ENCODE measurements at regions not wholly inside any gene's neighbourhood (a gene's known extent, or its start where the extent isn't known, plus 50 kb on each side); places are given as distances from the start of the nearest gene placed in this dataset.
A peak's percentile ranks its signal among the peaks of the same experiment; 100 is the strongest.
"Not testable (repeated sequence)": the region's sequence is repeated elsewhere in the genome, so short reads cannot be mapped to it uniquely, and the experiment has no call there.

- TF ChIP-seq, protein P1, sequence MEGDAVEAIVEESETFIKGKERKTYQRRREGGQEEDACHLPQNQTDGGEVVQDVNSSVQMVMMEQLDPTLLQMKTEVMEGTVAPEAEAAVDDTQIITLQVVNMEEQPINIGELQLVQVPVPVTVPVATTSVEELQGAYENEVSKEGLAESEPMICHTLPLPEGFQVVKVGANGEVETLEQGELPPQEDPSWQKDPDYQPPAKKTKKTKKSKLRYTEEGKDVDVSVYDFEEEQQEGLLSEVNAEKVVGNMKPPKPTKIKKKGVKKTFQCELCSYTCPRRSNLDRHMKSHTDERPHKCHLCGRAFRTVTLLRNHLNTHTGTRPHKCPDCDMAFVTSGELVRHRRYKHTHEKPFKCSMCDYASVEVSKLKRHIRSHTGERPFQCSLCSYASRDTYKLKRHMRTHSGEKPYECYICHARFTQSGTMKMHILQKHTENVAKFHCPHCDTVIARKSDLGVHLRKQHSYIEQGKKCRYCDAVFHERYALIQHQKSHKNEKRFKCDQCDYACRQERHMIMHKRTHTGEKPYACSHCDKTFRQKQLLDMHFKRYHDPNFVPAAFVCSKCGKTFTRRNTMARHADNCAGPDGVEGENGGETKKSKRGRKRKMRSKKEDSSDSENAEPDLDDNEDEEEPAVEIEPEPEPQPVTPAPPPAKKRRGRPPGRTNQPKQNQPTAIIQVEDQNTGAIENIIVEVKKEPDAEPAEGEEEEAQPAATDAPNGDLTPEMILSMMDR (IDR thresholded peaks at IDR 0.05; ENCODE audit: insufficient read depth, low read depth, low read length, missing control alignments), result no peak
- no peak for DNase-seq (ENCODE audit: low read depth)
- no peak overlapping the region for H3K4me3 ChIP-seq (ENCODE audit: low read length)
Measured at GRCh38 chr4:164224871-164225270, 529.1 kb upstream of the SMIM31 start.

DNA sequence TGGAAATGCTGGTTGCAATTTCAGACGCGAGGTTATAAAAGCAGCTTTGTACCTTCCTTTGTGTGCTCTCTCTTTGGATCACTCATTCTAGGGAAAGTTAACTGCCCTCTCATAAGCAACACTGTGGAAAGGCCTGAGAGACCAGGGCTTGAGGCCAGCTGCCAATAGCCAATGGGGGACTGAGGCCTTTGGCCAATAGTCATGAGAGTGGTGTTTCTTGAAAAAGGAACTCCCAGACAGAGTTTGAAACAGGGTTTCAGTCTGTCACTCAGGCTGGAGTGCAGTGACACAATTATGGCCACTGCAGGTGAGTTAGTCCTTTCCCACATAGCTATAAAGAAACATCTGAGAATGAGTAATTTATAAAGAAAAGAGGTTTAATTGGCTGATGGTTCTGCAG is 524.7 kb upstream of the SMIM31 start:
- DNase-seq (ENCODE audit: low read depth), result no peak
- H3K4me3 ChIP-seq (ENCODE audit: low read length), result no peak overlapping the region
- TF ChIP-seq, protein P1 (IDR thresholded peaks at IDR 0.05; ENCODE audit: insufficient read depth, low read depth, low read length, missing control alignments), result no peak

DNA sequence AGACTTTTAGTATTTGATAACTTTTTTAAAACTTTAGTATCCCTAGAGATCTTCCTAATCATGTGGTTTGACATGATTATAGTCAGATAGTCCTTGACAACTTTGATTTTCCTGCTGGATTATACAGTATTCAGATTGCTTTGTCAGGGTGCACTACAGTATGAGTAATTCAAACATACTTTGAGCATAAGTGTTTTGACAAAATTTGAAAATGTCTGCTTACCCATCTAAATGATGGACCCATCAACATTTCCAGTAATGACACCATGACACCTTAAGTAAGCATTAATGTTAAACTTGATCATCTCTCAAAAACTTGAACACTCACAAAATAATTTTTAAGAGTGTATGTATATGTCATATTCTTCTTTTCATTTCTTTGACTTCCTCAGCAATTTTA is 514.5 kb upstream of the SMIM31 start:
- TF ChIP-seq, protein P1 (IDR thresholded peaks at IDR 0.05; ENCODE audit: insufficient read depth, low read depth, low read length, missing control alignments), result no peak
- DNase-seq (ENCODE audit: low read depth), result no peak
- H3K4me3 ChIP-seq (ENCODE audit: low read length), result no peak overlapping the region

DNA sequence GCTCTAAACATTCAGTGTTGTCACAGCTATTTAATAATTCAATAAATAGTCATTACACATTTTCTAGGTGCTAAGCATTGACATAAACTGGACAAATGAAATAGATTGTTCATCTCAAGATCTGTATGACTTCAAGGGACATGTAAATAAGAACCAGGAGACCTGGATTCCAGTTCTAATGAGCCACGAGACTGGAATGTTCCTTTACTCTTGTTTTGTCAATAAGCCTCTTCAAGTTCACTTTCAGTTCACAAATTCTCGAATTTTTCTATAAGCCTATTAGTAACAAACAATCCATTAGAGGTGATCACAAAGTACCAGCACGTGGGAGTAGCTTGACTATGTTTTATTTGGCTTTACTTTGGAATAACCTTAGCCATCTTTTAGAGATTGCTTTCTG is 514.0 kb upstream of the SMIM31 start:
- peak; percentile 14 for DNase-seq (ENCODE audit: low read depth)
- no peak overlapping the region for H3K4me3 ChIP-seq (ENCODE audit: low read length)
- TF ChIP-seq, protein P1 (IDR thresholded peaks at IDR 0.05; ENCODE audit: insufficient read depth, low read depth, low read length, missing control alignments), result no peak

DNA sequence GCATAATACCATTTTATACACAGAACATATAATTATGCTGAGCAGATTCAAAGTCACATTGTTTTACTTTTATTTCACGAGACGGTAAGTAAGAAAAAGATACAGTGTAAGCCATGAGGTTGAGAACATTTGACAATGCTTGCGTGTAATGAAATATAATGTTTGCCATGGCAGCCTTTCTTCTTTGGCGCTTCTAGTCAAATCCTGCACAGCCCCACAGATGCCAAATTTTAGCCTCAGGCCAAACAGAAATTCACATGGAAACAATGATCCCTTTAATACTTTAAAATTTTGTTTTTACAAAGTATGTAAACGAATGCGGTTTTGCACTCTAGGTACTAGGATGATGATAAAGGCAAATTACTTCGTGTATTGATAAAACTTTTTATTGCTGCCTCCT is 502.7 kb upstream of the SMIM31 start:
- no peak for DNase-seq (ENCODE audit: low read depth)
- H3K4me3 ChIP-seq (ENCODE audit: low read length), result no peak overlapping the region
- TF ChIP-seq, protein P1 (IDR thresholded peaks at IDR 0.05; ENCODE audit: insufficient read depth, low read depth, low read length, missing control alignments), result no peak

DNA sequence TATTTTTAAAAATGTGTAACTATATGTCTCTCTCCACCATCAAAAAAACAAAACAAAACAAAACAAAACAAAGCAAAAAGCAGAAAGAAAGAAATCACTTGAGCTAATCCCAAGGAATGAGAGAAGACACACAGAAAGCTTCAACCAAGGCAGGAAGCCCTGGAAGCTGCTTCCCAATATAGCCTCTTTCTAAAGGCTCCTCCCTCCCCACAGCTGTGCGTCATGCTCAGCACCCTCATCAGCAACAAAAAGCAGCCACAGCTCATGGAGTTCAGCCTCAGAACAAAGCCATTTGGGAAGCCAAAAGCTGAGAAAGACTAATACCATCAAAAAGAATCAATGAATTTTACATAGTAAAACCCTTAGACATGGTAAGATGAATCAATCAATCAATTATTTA is 501.6 kb upstream of the SMIM31 start:
- TF ChIP-seq, protein P1 (IDR thresholded peaks at IDR 0.05; ENCODE audit: insufficient read depth, low read depth, low read length, missing control alignments), result no peak
- no peak overlapping the region for H3K4me3 ChIP-seq (ENCODE audit: low read length)
- DNase-seq (ENCODE audit: low read depth), result peak; percentile 29

- H3K4me3 ChIP-seq (ENCODE audit: low read length), result no peak overlapping the region
- TF ChIP-seq, protein P1 (IDR thresholded peaks at IDR 0.05; ENCODE audit: insufficient read depth, low read depth, low read length, missing control alignments), result no peak
Measured at GRCh38 chr4:164261831-164262230, 492.1 kb upstream of the SMIM31 start.

DNA sequence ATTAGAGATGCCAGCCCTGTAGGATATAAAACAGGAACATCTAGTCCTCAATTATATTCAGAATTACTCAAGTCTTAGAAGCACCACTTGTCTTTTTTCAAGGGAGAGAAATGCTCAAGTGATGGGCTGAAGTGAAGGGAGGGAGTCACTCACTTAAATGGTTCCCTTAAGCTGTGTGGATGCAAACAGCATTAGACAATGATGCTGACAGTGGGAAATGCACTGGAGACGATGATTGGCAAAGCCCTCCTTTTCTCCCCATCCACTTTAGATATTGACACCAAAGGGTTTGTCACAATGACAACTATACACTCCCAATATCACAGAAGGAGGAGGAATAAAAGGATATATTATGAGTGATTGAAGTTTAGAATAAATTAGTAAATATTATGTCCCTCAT is 491.4 kb upstream of the SMIM31 start:
- not testable (repeated sequence) for H3K4me3 ChIP-seq (ENCODE audit: low read length); DNase-seq (ENCODE audit: low read depth)

More at GRCh38 chr4:164261831-164262230, 492.1 kb upstream of the SMIM31 start:
- DNase-seq (ENCODE audit: low read depth), result no peak

DNA sequence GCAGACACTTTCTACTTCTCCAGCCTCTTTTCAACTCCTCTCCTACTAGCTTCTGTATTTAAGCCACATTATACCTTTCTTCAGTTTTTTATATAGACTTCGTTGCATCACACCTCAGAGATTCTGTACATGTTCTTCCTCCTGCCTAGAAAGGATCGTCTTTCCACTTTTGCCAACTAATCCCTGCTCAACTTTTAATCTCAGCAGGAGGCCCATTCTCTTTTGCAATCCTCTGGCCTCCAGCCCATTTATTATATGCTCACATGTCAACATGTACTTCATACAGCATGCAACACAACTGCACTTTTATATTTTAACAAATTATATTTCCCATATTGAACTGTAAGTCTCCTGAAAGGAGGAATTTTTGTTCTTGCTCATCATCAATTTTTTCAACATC is 476.5 kb upstream of the SMIM31 start:
- not testable (repeated sequence) for H3K4me3 ChIP-seq (ENCODE audit: low read length)
- DNase-seq (ENCODE audit: low read depth), result peak; percentile 57
